UCSD-AML1 (cell line): ENCODE measurements at regions not wholly inside any gene's neighbourhood (a gene's known extent, or its start where the extent isn't known, plus 50 kb on each side); places are given as distances from the start of the nearest gene placed in this dataset.
"Not testable (repeated sequence)": the region's sequence is repeated elsewhere in the genome, so short reads cannot be mapped to it uniquely, and the experiment has no call there.

ENCODE experiments used
- DNase-seq: peaks from one replicate; lab custom pipeline; 2025; ENCODE audit not compliant: unreplicated experiment; lab: John Stamatoyannopoulos, UW

GRCh38 chr3:26058901-26059321 is 269.0 kb downstream of the OXSM start:
- no peak for DNase-seq

GRCh38 chr3:26061947-26062346 is 272.1 kb downstream of the OXSM start:
- no peak for DNase-seq

GRCh38 chr3:26064297-26064696 is 274.4 kb downstream of the OXSM start:
- DNase-seq, result no peak

- no peak for DNase-seq
Observed at GRCh38 chr3:26068890-26069289, 279.0 kb downstream of the OXSM start.

- no peak for DNase-seq
Observed at GRCh38 chr3:26070854-26071253, 281.0 kb downstream of the OXSM start.

GRCh38 chr3:26074080-26074479 is 284.2 kb downstream of the OXSM start:
- no peak for DNase-seq

- DNase-seq, result no peak
Observed at GRCh38 chr3:26078539-26078938, 288.6 kb downstream of the OXSM start.

GRCh38 chr3:26081166-26081565 is 291.3 kb downstream of the OXSM start:
- no peak for DNase-seq

GRCh38 chr3:26081806-26082205 is 291.9 kb downstream of the OXSM start:
- no peak for DNase-seq

GRCh38 chr3:26082911-26083310 is 293.0 kb downstream of the OXSM start:
- DNase-seq, result no peak

- DNase-seq, result no peak
Observed at GRCh38 chr3:26084629-26085028, 294.7 kb downstream of the OXSM start.

GRCh38 chr3:26087751-26088150 is 297.9 kb downstream of the OXSM start:
- DNase-seq, result no peak

- no peak for DNase-seq
Observed at GRCh38 chr3:26089249-26089648, 299.4 kb downstream of the OXSM start.

- no peak for DNase-seq
Observed at GRCh38 chr3:26090589-26090988, 300.7 kb downstream of the OXSM start.

GRCh38 chr3:26091096-26091495 is 301.2 kb downstream of the OXSM start:
- no peak for DNase-seq

GRCh38 chr3:26091626-26092025 is 301.7 kb downstream of the OXSM start:
- no peak for DNase-seq

- DNase-seq, result not testable (repeated sequence)
Observed at GRCh38 chr3:26097111-26097510, 307.2 kb downstream of the OXSM start.

GRCh38 chr3:26099692-26100091 is 309.8 kb downstream of the OXSM start:
- DNase-seq, result no peak

- no peak for DNase-seq
Observed at GRCh38 chr3:26100176-26100575, 310.3 kb downstream of the OXSM start.

GRCh38 chr3:26102376-26102775 is 312.5 kb downstream of the OXSM start:
- no peak for DNase-seq

GRCh38 chr3:26104851-26105251 is 315.0 kb downstream of the OXSM start:
- no peak for DNase-seq

GRCh38 chr3:26105261-26105660 is 315.4 kb downstream of the OXSM start:
- no peak for DNase-seq

GRCh38 chr3:26106228-26106627 is 316.3 kb downstream of the OXSM start:
- DNase-seq, result no peak
